SW 1271 (cell line): ENCODE measurements at regions not wholly inside any gene's neighbourhood (a gene's known extent, or its start where the extent isn't known, plus 50 kb on each side); places are given as distances from the start of the nearest gene placed in this dataset.

Experiments
- DNase-seq, 2 experiments: peaks; one replicate each; lab custom pipeline; 2025; lab: John Stamatoyannopoulos, UW

DNA sequence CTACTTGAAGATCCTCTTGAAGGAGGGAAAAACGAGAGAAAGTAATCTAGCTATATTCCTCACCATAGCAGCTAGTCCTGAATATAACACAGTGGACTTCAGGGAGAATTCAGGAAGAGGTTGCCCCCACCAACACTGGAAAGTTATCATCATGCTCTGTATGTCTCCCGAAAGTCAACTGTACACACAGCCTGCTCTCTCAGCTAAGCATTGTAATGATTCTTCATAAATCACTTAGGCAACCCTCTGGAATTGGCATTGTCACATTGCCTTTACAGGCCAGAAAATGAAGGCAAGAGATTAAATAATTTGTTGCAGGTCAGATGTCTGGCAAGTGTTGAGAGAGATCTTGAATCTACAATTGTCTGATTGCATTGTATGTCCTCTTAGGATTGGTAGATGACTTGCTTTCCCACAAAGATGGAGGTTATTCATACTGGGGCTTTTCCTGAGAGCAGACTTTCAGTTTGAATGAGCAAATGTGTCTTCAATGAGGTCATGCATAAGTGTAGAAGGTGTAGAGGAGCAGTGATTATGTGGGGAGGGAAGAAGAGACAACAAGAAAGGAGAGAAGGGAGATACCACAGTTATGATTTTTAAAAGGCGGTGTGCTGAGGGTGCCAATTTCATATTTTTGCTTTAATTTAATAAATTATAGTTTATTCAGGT lies 667.2 kb downstream of the DCDC2C start:
- DNase-seq = no peak

- no peak for DNase-seq
These were observed 677.7 kb downstream of the DCDC2C start for GRCh38 chr2:4381049-4381448.

DNA sequence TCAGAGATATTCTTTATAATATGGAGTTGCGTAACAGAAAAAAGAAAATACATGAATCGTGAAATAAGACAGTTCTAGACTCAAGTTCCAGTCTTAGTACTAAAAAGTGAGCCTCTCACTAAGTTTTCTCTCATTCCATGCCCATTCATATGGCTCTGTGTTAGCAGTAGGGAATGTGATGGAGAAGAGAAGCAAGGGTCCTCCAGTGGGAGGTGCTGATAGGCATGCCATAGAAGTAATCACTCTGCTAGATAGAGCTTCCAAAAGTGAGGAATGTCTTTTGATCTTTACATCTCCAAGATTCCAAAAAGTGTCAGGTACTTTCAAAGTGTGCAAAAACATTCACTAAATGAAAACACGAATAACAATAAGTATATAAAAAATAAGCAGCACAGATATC lies 678.4 kb downstream of the DCDC2C start:
- no peak for DNase-seq

DNA sequence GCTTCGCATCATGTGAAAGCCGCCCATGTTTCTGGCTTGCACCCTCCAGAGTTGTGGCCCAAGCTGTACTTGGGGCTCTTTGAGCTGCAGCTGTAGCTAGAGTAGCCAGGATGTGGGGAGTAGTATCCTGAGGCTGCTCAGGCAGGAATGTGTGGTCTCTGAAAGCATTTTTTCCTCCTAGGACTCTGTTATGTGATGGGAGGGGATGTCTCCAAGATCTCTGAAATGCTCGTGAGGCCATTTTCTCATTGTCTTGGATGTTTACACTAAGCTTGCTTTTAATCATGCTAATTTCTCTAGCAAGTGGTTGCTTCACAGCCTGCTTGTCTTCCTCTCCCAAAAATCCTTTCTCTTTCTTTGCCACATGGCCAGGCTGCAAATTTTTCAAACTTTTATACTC lies 687.6 kb downstream of the DCDC2C start:
- DNase-seq = no peak

GRCh38 chr2:4404363-4404762 lies 701.0 kb downstream of the DCDC2C start:
- DNase-seq = no peak

DNA sequence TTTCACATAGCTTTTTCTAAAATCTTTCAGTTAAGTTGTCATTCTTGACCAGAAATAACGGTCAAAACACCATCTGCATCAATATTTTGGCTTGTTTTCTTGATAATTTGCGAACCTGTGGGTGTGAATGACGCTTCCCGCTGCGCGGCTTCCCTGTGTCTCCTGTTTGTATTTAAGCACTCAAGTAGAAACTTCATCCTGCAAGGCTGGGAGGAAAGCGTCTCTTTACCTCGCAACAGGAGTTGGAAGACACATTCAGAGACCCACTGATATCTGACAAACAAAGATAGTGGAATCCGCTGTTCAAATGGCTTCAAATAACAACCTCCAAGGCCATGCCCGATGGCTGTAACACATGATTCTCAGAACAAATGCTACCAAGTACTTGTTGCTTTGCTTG lies 704.9 kb downstream of the DCDC2C start:
- DNase-seq = no peak

DNA sequence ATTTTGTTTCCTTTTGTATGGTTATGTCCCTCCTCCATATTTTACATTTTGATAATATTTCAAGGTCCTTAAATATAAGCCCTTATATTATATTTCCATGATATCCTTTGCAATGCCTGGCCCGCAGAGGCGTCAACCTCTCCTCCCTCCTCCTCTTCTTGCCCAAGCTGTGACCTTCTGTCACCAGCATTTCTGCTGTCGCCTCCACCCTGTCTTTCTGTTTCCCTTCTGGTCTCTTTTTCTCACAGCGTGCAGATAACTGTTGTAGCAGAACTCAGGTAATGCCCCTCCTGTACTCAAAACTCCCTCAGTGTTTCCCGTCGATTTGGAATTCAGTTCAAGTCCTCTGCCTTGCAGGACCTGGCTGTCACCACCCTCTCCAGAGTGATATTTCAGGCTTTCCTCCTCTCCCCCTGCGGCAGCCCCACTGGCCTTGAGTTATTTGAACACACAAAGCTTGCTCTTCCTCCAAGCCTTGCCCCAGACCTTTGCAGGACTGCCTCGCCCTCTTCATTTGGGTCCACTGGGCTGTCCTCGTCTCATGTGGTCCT lies 709.3 kb downstream of the DCDC2C start:
- DNase-seq = no peak

GRCh38 chr2:4415171-4415570 lies 711.8 kb downstream of the DCDC2C start:
- no peak for DNase-seq

DNA sequence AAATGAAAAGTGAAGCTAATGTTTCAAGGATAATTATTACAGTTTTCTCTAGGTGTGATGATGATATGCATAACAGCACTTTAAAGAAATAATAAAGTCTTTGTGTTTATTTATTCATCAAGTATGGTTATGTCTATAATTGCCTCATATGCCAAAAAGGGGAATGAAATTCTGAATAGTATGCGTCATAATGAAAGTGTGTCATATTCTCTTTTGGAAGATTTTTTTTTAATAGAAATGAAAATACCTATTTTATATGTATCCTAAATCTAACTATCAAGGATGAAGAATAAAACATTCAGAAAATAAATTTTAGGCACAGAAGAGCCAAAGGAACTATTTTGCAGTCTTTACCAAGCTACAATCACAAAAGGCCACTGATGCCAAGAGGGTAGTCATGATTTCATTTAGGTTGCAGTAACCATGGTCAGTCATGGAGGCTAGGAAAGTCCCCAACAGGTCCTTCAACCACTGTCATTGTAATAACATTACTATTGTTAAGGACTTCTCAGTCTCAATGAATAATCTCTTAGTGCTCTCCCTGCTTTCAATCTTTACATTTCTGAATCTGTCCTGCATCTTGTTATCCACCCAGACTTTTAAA lies 712.5 kb downstream of the DCDC2C start:
- no peak for DNase-seq

DNA sequence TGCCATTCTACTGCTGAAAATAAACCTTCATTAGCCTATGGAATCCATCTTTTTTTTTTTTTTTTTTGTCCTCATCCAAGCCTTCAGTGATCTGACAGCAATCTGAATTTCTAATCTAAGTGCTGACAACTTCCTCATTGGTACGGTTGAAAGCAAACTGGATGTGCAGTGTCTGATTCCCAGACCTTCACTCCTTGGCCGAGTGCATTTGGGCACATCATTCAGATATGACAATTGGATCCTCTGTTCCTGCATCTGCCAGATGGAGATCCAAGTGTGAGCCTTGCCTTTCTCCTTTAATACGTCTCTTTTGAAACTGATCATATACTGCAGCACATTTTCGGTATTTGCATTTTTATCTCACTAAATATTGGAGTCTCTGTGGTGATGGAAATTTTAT lies 713.1 kb downstream of the DCDC2C start:
- DNase-seq = no peak

- DNase-seq = no peak
These were observed 714.4 kb downstream of the DCDC2C start for GRCh38 chr2:4417771-4418170.

GRCh38 chr2:4420032-4420431 lies 716.7 kb downstream of the DCDC2C start:
- DNase-seq = no peak

DNA sequence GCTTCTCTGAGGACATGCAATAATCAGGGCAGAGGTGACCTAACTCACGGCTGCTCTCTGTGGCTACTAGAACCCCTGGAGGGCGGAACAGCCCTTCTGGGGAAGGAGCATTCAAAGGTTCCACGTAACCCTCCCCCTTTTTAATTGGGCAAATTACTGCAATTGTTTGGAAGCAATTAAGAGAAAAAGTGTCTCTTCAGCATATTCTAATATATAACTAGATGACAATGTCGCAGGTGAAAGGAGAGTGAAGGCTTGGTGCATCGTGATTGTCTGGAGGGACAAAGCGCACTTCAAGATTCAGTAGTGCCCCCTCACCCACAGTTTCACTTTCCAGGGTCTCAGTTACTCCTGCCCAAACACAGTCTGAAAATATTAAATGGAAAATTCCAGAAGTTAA lies 720.8 kb downstream of the DCDC2C start:
- DNase-seq = no peak

DNA sequence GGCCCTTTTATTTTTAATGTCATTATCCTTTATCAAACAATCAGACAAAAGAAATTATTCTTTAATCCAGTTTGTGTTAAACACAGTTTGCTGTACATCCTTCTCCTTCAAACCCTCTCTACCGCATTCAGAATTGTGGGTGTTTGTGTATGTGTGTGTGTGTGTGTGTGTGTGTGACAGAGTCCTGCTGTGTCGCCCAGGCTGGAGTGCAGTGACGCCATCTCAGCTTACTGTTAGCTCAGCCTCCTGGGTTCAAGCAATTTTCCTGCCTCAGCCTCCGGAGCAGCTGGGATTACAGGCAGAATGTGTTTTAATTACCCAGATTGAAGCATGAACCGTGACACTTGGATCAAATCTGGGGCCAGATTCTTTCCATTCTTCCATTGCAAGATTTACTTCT lies 723.7 kb downstream of the DCDC2C start:
- no peak for DNase-seq

GRCh38 chr2:4445821-4446220 lies 742.4 kb downstream of the DCDC2C start:
- DNase-seq = no peak

- no peak for DNase-seq
These were observed 751.5 kb downstream of the DCDC2C start for GRCh38 chr2:4454907-4455306.

- DNase-seq = no peak
These were observed 752.2 kb downstream of the DCDC2C start for GRCh38 chr2:4455486-4456155.

DNA sequence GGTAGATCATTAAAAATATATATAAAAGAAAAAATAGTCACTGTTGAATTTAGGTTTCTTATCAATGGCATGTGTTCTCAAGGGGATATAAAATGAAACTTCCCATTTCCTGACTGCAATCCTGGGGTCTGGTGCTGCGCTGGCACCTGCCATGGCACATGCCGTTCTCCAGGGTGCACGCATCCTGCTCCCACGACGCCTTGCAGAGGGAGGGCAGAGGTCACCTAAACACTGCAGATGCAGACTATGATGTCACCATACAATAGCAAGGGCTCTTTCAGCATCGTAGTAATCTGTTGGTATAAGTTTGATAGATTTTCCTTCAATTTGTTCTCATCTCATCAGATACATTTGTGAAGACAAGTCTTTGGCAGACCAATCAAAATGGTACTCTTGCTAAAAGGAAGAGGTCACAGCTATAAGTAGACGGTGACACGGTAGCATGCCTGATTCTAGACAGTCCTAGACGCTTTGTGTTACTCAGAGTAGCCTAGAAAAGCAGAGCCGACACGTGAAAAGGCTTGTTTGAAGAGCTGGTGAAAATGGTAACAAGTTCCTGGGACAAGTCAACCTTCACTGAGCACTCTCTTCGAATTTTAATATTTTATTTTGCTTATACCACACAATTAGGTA lies 761.4 kb downstream of the DCDC2C start:
- no peak for DNase-seq

- DNase-seq = no peak
These were observed 762.3 kb downstream of the DCDC2C start for GRCh38 chr2:4465671-4466070.

- DNase-seq = no peak
These were observed 772.2 kb downstream of the DCDC2C start for GRCh38 chr2:4475618-4476017.

- no peak for DNase-seq
These were observed 779.7 kb downstream of the DCDC2C start for GRCh38 chr2:4483050-4483449.

GRCh38 chr2:4486971-4487370 lies 783.6 kb downstream of the DCDC2C start:
- no peak for DNase-seq
